HepG2 (cell line): ENCODE measurements at regions not wholly inside any gene's neighbourhood (a gene's known extent, or its start where the extent isn't known, plus 50 kb on each side); places are given as distances from the start of the nearest gene placed in this dataset.
A peak's percentile ranks its signal among the peaks of the same experiment; 100 is the strongest.

ENCODE experiments used
- ATAC-seq: fragments of 200-7000 bp; cut with Tn5 transposase; 3 replicates; pipeline ENCODE4 v1.9.1; 2020; ENCODE audit warnings: mild to moderate bottlenecking, moderate library complexity
- BruUV-seq: library from RNA; stranded (reverse); fragments of 400-500 nt; replicated peaks from 2 replicates; lab custom pipeline; 2021; lab: Mats Ljungman, UMichigan
- CTCF ChIA-PET: fragments of 300-600 bp; formaldehyde crosslinking; extraction: SDS; loops from one replicate; lab custom pipeline; 2021; ENCODE audit warnings: low total read pairs, inconsistent platforms, low intra/inter-chr PET ratio; lab: Yijun Ruan, JAX
- POLR2A ChIA-PET: fragments of 350-600 bp; sonication (Branson Sonifier 250); formaldehyde crosslinking; loops from one replicate; lab custom pipeline; 2020; ENCODE audit warnings: antibody characterized with exemption, inconsistent platforms; lab: Yijun Ruan, JAX
- DNase-seq: peaks from one replicate; pipeline ENCODE4 v3.0.0-alpha.2; 2015; ENCODE audit warnings: low spot score
- FAIRE-seq: peaks from 3 replicates; lab custom pipeline; 2011; peaks lifted over from hg19 to GRCh38; lab: Jason Lieb, UNC
- H2AFZ ChIP-seq: one replicate; pipeline ENCODE4 v1.6.1; 2011; ENCODE audit warnings: low read length, inconsistent platforms
- H3K27ac ChIP-seq: fragments of 300-600 bp; 3 replicates; pipeline ENCODE4 v1.8.0; 2011; ENCODE audit warnings: mixed run types, mild to moderate bottlenecking, mixed read lengths, low read length, inconsistent platforms; ENCODE audit not compliant: insufficient read depth; ENCODE audit errors: extremely low read length
- H3K27me3 ChIP-seq, 2 experiments: fragments of 200-600 bp in 1 of 2; 2 replicates in 1 of 2; 3 replicates in 1 of 2; pipeline versions ENCODE4 v1.6.0 to v1.8.0; 2011; ENCODE audit warnings: low read length in 2 of 2, mild to moderate bottlenecking in 2 of 2, moderate library complexity in 2 of 2, inconsistent platforms in 1 of 2; ENCODE audit not compliant: insufficient read depth in 2 of 2, control insufficient read depth in 1 of 2
- H3K36me3 ChIP-seq, 2 experiments: fragments of 200-600 bp in 1 of 2; replicated peaks in 1 of 2; 2 replicates in 1 of 2; 3 replicates in 1 of 2; pipeline versions ENCODE4 v1.5.1 to v1.8.0; 2011; ENCODE audit warnings: low read length in 2 of 2, inconsistent platforms in 1 of 2; ENCODE audit not compliant: insufficient read depth in 2 of 2, control insufficient read depth in 1 of 2
- H3K4me1 ChIP-seq: 2 replicates; pipeline ENCODE4 v1.5.1; 2012; ENCODE audit warnings: low read length, inconsistent platforms; ENCODE audit not compliant: insufficient read depth
- H3K4me2 ChIP-seq: 2 replicates; pipeline ENCODE4 v1.6.0; 2011; ENCODE audit warnings: low read depth, low read length, inconsistent platforms
- H3K4me3 ChIP-seq, 3 experiments: fragments of 200-600 bp in 1 of 3; sonication (generic), shearing (Covaris generic) in 1 of 3; replicated peaks in 1 of 3; 2 replicates each; pipeline ENCODE4 v1.5.1; 2011 to 2016; ENCODE audit warnings: low read length in 3 of 3, inconsistent platforms in 2 of 3, low read depth in 2 of 3, mild to moderate bottlenecking in 2 of 3, control low read depth in 1 of 3, mixed read lengths in 1 of 3; ENCODE audit not compliant: insufficient read depth in 1 of 3
- H3K79me2 ChIP-seq: one replicate; pipeline ENCODE4 v1.6.1; 2011; ENCODE audit warnings: low read length, inconsistent platforms; ENCODE audit not compliant: insufficient read depth
- H3K9ac ChIP-seq: 2 replicates; pipeline ENCODE4 v1.6.0; 2011; ENCODE audit warnings: mild to moderate bottlenecking, low read depth, low read length, inconsistent platforms; ENCODE audit not compliant: insufficient read depth
- H3K9me3 ChIP-seq: 2 replicates; pipeline ENCODE4 v1.5.1; 2012; ENCODE audit warnings: mild to moderate bottlenecking, low read length
- H4K20me1 ChIP-seq: 2 replicates; pipeline ENCODE4 v1.6.0; 2011; ENCODE audit warnings: inconsistent platforms, mild to moderate bottlenecking, low read length, moderate library complexity; ENCODE audit not compliant: insufficient read depth
- HNRNPK ChIP-seq: fragments of 200-400 bp; formaldehyde crosslinking; IDR thresholded peaks from 2 replicates; pipeline ENCODE4 v1.6.1; 2018; ENCODE audit warnings: low read length, low read depth, moderate library complexity, mild to moderate bottlenecking; ENCODE audit not compliant: poor library complexity, severe bottlenecking
- SRSF1 ChIP-seq: fragments of 200-400 bp; formaldehyde crosslinking; optimal IDR thresholded peaks from 2 replicates; pipeline ENCODE3; 2017; ENCODE audit warnings: mild to moderate bottlenecking, low read depth, low read length, moderate library complexity
- TGIF2 ChIP-seq: IDR thresholded peaks from 2 replicates; pipeline ENCODE4 v1.6.1; 2016; ENCODE audit warnings: control low read depth, missing compliant biosample characterization
- XRCC5 ChIP-seq: fragments of 200-400 bp; formaldehyde crosslinking; optimal IDR thresholded peaks from 2 replicates; pipeline ENCODE3; 2017; ENCODE audit warnings: mild to moderate bottlenecking, low read length
- ZFP1 ChIP-seq: IDR thresholded peaks from 2 replicates; pipeline ENCODE4 v1.6.1; 2016
- WGBS: methylation state at CpG from one replicate; pipeline ENCODE4 v1.1.6; 2017; ENCODE audit warnings: low lambda C conversion rate; 5-methylcytosine and 5-hydroxymethylcytosine counted together
- in situ Hi-C: cut with HindIII; loops from 2 replicates; pipeline ENCODE4 v1.10.0; 2017; ENCODE audit warnings: low pct_unique_long_range_greater_than_20kb; ENCODE audit not compliant: extremely low pct_ligation_motif_present
- intact Hi-C: fragments of 100-400 bp; cut with micrococcal nuclease; formaldehyde crosslinking; loops from one replicate; pipeline ENCODE4 v1.10.0; 2022; ENCODE audit not compliant: unreplicated experiment
- TF ChIP-seq, protein P1 (sequence below): sonication (generic); formaldehyde crosslinking; IDR thresholded peaks from 2 replicates; pipeline ENCODE4 v1.8.0; 2022; ENCODE audit warnings: missing genetic modification reagents, low read depth, mild to moderate bottlenecking, borderline replicate concordance

DNA sequence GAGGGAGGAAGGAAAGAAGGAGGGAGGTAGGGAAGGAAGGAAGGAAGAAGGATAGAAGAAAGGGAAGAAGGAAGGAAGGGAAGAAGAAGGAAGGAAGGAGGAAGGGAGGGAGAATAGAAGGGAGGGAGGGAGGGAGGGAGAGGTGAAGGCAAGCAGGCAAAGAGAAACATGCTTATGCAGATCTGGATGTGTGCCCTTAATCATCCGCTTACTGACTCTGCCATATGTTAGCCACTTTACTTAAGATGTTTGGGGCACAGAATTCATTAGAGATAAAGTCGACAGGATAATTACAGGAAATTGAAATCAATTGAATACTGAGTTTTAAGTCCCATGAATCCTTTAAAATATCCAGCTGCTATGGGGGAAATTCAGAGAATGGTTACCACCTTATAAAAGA lies 334.2 kb downstream of the GRB14 start:
- Histone ChIP-seq H2AFZ (no peak overlapping the region), H3K4me2 (no peak overlapping the region), H4K20me1 (no peaks in the 10 kb centered on the region), H3K9me3 (no peaks in the 10 kb centered on the region), H3K36me3 (no peaks in the 10 kb centered on the region), H3K79me2 (no peaks in the 10 kb centered on the region), H3K4me3 (no peak overlapping the region), H3K27ac (no peak overlapping the region), H3K4me1 (no peaks in the 10 kb centered on the region), H3K9ac (no peak overlapping the region), H3K27me3 (no peaks in the 10 kb centered on the region; a peak in 1 of 5 replicates)
- no peak for FAIRE-seq
- ChIA-PET POLR2A (no interaction called here), CTCF (no interaction called here)
- ATAC-seq, result no peak
- in situ Hi-C loops, result no loop called here
- WGBS, result 40% methylated on average over 2 of the region's 2 CpGs
- intact Hi-C loops, result no loop called here
- DNase-seq, result no peak
- BruUV-seq, result no TSS peak
- TF ChIP-seq HNRNPK, result peak; percentile 72
- TF ChIP-seq, protein P1, sequence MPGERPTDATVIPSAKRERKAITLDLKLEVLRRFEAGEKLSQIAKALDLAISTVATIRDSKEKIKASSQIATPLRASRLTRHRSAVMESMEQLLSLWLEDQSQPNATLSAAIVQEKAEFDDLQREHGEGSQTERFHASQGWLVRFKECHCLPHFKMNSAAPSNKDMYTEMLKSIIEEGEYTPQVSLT, result no peak

DNA sequence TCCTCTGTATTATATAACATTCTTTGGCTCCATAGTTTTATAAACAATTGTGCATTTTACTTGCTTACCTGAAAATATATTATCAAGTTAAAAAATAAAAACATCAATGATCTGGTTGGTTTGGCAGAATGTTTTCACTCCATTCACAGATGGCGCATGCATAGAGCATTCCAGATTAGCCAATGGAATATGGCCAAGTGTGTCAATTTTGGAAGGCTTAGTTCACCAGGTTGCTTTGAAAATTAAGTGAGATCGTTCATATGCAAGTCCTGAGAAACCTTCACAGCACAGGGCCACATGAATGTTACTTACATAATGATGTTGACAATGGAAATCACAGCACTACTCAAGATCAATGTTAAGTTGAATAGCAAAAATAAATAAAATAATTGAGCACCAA lies 335.7 kb downstream of the GRB14 start:
- H3K4me1 ChIP-seq, result no peaks in the 10 kb centered on the region
- H3K4me2 ChIP-seq, result no peak overlapping the region
- H3K79me2 ChIP-seq, result no peaks in the 10 kb centered on the region
- ChIA-PET POLR2A (no interaction called here), CTCF (no interaction called here)
- FAIRE-seq (no peak), ATAC-seq (no peak), DNase-seq (no peak)
- in situ Hi-C loops, result no loop called here
- no peak overlapping the region for H2AFZ ChIP-seq
- no peak overlapping the region for H3K27ac ChIP-seq
- H3K9ac ChIP-seq, result no peak overlapping the region
- no peaks in the 10 kb centered on the region for H3K36me3 ChIP-seq
- no peaks in the 10 kb centered on the region; a peak in 1 of 5 replicates for H3K27me3 ChIP-seq
- H4K20me1 ChIP-seq, result no peaks in the 10 kb centered on the region
- BruUV-seq, result no TSS peak
- no peaks in the 10 kb centered on the region for H3K9me3 ChIP-seq
- intact Hi-C loops, result no loop called here
- WGBS, result 47% methylated on average over 2 of the region's 2 CpGs
- no peak overlapping the region for H3K4me3 ChIP-seq
- TF ChIP-seq XRCC5 (no peak), ZFP1 (no peak), SRSF1 (no peak), TGIF2 (CRISPR knock-in tag) (no peak)
